GM18867 (cell line): ENCODE measurements at regions not wholly inside any gene's neighbourhood (a gene's known extent, or its start where the extent isn't known, plus 50 kb on each side); places are given as distances from the start of the nearest gene placed in this dataset.
"Not testable (repeated sequence)": the region's sequence is repeated elsewhere in the genome, so short reads cannot be mapped to it uniquely, and the experiment has no call there.

Experiments
- ATAC-seq: cut with Tn5 transposase; IDR thresholded peaks from one replicate; pipeline ENCODE4 v1.9.1; 2021; ENCODE audit warnings: mild to moderate bottlenecking, moderate library complexity; ENCODE audit not compliant: unreplicated experiment

- ATAC-seq = no peak
These were observed 93.1 kb upstream of the BCAR3 start for GRCh38 chr1:93774707-93775106.

GRCh38 chr1:93773049-93773838, 91.6 kb upstream of the BCAR3 start:
- no peak for ATAC-seq

DNA sequence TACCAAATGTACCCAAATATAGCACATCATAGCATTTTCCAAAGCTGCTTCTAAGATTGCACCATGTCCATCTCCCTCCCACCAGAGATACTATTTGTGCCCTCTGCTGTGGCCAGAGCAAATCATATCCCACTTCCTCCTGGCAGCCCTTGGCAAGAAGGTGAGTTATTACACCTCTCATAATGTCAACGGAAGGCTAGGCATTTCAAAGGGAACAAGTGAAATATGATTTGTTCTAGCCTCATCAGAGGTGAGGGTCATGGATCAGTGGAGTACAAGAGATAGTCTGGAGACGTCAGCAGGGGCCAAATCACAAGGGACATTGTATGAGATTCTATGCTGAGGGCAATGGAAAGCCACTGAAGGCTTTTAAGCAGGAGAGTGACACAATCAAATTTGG, 90.2 kb upstream of the BCAR3 start:
- ATAC-seq = no peak

- no peak for ATAC-seq
These were observed 89.0 kb upstream of the BCAR3 start for GRCh38 chr1:93770640-93771039.

DNA sequence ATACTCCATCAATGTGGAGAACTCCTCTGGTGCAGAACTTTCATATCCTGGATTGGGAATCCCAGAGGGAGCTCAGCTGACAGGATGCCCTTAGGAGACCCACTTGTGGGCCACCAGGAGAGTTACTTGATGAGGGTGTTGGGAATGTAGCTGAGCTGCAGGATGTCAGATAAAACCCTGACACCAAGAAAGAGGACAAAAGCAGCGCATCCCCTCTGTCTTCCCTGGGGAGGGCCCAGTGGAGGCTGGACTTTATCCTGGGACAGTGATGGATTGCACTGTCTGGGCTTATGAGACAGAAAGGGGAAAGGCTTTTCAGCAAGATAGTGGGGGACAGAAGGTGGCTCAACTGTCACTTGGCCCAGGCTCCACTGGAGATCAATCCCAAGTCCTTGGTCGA, 88.1 kb upstream of the BCAR3 start:
- no peak for ATAC-seq

DNA sequence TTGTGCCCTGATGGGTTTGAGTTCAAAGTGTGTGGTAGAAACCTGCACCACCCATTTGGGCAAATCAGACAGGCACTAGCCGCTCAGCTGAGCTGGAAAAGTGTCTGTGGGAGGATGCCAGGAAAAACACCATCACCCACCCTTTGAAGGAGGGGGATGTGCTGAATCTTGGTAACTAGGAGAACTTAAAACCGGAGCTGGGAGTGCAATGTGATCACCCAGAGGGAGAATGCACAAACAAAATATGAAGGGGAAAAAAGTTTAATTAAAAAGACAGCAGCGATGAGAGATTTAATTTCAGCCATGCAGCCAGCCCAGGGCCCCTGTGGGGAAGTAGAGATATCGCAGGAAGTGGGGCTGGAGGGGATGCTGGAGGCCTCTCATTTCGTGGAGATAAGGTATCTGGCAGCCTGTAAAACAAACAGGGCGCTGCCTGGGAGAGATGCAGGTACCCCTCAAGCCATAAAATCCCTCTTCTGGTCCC, 86.8 kb upstream of the BCAR3 start:
- no peak for ATAC-seq

DNA sequence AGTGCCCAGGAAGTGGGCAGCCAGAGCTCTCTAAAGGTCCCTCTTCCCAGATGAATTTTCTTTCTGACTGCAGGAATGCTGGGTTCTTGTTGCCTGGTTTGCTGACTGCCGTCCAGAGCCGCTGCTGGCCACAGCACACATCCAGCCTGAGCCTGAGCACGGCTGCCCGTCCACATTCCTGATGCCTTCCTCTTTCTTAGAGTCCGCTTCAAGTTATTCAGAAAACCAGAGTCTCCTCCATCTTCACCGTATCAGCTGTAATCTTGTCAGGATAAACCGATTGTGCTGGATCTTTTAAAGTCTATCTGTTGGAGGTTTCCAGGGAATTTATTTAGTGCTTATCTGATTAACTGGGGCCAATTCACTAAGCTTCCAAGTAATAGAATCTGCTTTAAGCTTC, 84.8 kb upstream of the BCAR3 start:
- ATAC-seq = no peak

DNA sequence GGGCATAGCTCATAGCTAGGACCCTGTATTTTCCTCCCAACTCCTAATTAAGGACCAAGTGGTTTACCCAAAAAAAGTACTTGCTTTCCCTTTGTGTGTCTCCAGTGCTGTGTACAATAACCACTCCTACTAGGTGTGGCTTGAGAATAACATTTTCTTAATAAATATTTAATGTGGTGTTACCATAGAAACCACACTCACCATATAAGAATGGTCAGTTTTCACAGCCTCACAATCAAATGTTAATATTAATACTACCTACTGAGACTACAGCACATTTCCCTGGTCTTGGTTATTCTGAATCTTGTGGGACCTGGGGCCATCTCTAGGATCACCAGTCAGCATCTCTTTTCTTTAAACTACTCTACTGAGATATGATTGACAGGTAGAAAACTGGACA, 83.5 kb upstream of the BCAR3 start:
- no peak for ATAC-seq

DNA sequence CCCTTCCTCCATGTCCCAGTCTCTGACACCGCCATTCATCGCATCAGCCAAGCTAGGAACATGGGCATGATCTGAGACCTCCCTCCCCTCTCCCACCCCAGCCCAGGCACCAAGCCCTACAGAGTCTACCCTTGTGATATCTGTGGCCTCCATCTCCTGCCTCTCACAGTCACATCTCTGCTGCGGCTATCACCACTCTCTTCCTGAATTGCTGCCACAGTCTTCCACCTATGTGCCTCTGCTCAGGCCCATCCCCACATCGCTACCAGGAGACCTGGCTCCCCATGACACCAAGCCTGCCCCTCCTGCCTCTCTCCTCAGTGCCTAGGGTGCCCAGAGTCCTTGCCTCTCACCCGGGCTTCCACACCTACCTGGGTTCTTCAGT, 82.7 kb upstream of the BCAR3 start:
- no peak for ATAC-seq

DNA sequence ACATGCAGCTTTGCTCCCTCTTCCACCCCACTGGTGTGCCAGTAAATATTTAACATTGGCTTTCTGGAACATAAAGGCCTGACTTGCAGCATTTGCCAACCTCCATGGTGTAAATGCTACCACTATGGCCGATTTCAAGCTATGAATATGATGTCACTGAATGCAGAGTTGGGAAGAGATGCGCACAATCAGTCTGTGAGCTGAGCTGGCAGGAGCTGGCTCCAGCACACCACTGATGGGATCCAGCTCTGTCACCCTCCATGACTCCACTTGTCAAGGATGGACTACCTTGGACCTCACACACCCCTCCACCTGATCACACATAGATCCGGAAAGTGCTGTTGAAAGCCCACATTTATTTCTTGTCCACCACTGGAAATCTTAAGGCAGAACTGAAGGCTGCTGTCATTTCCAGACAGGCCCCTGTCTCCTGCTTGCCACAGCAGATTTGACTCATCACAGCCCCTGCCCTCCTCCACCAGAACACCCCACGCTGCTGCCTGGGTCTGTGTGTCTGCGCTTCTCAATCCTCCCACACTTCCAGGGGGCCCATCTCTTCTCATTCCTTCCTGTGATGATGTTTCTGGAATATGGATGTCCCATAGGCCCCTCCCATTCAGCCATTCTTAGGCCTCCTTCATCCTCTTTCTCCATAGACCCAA, 82.2 kb upstream of the BCAR3 start:
- ATAC-seq = no peak

GRCh38 chr1:93758842-93759515, 77.3 kb upstream of the BCAR3 start:
- no peak for ATAC-seq

GRCh38 chr1:93757256-93758036, 75.8 kb upstream of the BCAR3 start:
- no peak for ATAC-seq

- no peak for ATAC-seq
These were observed 75.0 kb upstream of the BCAR3 start for GRCh38 chr1:93756657-93757056.

DNA sequence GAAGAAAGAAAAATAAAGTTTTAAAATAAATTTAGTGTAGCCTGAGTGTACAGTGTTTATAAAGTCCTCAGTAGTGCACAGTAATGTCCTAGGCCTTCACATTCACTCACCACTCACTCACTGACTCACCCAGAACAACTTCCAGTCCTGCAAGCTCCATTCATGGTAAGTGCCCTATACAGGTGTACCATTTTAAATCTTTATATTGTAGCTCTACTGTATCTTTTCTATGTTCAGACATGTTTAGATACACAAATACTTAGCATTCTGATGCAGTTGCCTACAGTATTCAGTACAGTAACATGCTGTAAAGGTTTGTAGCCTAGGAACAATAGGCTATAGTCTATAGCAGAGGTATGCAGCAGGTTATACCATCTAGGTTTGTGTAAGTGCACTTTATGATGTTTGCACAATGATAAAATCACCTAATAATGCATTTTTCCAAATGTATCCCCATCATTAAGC, 73.6 kb upstream of the BCAR3 start:
- ATAC-seq = not testable (repeated sequence)

DNA sequence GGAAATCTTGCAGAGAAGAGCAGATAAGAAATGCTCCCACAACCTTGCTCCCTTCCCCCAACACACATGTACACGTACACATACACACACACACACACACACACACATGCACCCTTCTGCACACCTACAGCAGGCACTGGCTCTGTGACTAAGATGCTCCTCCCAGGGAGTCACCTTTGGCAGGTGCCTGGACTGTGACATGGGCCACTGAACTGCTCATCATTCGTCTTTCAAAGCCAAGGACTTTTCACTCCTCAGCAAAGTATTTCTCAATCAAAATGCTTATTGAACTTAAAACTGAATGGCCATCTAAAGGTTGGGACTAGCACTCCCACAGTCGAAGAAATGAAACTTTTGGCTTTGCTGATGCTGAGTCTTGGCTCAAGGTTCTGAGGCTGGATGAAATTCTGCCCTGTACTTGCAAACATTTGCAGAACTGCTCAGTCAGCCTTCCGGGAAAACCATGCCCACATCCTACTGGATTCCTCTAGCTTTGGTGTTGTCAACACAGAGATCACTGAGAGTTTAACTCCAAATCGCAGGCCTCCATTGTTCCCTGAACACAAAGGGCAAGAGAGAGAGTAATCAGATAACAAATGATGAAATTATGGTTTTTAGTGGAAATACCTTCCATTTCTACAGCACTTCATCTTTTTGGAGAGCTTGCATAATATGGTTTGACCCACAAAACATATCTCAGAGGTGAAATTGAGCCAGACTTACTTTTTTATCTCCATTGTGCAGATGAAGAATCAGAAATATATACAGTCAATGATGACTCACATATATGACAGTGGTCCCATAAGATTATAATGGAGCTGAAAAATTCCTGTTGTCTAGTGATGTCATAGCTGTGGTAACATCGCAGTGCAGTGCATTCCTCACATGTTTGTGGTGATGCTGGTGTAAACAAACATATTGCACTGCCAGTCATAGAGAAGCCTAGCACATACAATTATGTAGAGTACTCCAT, 72.4 kb upstream of the BCAR3 start:
- no peak for ATAC-seq

DNA sequence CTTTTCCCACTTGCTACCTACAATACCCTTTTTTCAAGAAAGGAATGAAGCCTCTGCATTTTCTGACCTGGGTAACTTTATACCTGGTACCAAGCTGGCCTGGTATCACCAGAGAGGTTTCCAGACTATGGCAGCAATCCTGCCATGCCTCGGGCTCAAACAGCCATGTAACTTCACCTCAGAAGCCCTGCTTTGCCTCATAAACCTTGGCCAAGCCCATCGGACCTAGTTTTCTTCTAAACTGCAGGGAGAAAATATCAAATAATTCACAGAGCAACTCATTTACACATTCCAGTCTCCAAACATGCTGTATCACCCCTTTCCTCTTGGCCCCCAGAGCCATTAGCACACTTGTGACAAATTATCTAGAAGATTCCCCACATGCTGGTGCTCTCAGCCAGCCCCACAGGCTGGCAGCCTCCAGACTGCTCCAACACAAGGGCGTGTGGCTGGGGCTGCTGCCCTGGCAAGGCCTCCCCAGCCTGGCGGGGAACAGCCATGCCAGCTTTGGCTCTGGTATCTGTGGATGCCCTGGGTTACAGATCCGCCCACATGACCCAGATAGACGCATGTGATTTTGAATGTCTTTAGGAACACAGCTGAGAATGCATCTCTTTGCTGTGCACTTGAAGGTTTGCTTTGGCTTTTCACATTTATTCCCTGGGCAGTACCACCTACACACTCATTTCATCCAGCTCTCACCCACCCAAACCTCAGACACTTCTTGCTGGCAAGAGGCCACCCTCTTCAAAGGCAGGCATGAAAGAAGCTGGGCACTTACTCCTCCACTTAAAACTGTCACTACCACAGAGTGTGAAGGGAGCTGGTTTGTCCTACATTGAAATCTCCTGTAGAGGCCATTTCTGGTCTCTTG, 70.0 kb upstream of the BCAR3 start:
- ATAC-seq = no peak

DNA sequence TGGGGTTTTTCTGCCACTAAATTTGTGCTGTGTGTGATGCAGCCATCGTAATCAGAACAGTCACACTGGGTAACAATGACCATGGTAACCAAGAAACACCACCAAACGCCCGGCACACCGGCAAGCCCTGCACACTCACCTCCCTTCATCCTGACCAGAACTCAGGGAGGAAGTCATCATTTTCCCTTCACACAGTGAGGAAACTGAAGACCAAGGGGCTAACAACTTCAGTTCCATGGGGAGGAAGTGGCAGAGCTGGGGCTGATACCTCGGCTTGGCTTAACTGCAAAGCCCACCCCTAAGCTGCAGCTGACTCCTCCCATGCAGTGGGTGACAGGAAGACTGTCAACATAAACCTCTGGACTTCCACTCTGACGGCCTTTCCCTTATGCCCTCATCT, 69.3 kb upstream of the BCAR3 start:
- no peak for ATAC-seq

DNA sequence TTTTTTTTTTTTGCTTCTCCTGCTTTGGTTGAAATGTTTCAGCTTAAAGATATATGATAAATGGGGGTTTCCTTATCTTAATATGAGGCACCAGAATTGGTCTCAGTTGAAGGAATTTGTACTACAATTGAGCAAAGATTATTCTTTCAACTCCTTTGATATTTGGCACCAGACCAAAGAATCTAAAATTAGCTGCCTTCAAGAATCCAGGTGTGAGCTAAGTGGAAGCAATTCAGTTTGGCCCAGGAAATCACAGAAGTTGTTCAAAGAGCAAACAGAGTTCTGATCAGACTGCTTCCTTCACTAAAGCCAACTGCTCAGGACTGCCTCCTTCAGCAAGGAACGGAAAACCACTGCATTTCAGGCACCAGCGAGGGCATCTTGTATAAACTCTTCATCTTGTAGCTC, 68.3 kb upstream of the BCAR3 start:
- ATAC-seq = peak; percentile 32

DNA sequence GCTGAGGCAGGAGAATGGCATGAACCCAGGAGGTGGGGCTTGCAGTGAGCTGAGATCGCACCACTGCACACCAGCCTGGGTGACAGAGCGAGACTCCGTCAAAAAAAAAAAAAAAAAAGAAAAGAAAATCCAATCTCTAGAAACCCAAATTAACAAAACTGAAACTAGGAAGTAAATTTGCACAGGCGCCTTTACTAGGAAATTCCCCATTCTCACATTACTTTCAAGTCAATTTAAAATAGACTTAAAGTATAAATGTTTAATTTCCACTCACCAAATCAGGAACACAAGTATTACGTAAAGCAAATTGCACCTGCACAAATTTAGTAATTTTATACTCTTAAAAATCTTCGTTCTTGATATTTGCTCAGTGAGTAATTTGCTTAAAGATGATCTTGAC, 67.8 kb upstream of the BCAR3 start:
- no peak for ATAC-seq
